T-helper 1 cell treated with Interleukin-12 subunit alpha and Interleukin-12 subunit beta and Interleukin-4 antibody, amounts not matched to agents 30 μg/mL and 1 μg/mL, for 36 hours (primary cell): ENCODE measurements at regions not wholly inside any gene's neighbourhood (a gene's known extent, or its start where the extent isn't known, plus 50 kb on each side); places are given as distances from the start of the nearest gene placed in this dataset.

ENCODE experiments used
- H3K27ac Mint-ChIP-seq: one replicate; pipeline ENCODE4 v1.8.0; 2021; ENCODE audit warnings: mild to moderate bottlenecking, mixed read lengths
- H3K27me3 Mint-ChIP-seq: one replicate; pipeline ENCODE4 v1.8.0; 2021; ENCODE audit warnings: low read depth, mixed read lengths
- H3K36me3 Mint-ChIP-seq: one replicate; pipeline ENCODE4 v1.8.0; 2021; ENCODE audit warnings: low read depth, mixed read lengths
- H3K4me1 Mint-ChIP-seq: one replicate; pipeline ENCODE4 v1.8.0; 2021; ENCODE audit warnings: low read depth, mixed read lengths
- H3K4me3 Mint-ChIP-seq: one replicate; pipeline ENCODE4 v1.8.0; 2021; ENCODE audit warnings: mild to moderate bottlenecking, moderate library complexity, mixed read lengths
- H3K9me3 Mint-ChIP-seq: one replicate; pipeline ENCODE4 v1.8.0; 2021; ENCODE audit warnings: mixed read lengths

DNA sequence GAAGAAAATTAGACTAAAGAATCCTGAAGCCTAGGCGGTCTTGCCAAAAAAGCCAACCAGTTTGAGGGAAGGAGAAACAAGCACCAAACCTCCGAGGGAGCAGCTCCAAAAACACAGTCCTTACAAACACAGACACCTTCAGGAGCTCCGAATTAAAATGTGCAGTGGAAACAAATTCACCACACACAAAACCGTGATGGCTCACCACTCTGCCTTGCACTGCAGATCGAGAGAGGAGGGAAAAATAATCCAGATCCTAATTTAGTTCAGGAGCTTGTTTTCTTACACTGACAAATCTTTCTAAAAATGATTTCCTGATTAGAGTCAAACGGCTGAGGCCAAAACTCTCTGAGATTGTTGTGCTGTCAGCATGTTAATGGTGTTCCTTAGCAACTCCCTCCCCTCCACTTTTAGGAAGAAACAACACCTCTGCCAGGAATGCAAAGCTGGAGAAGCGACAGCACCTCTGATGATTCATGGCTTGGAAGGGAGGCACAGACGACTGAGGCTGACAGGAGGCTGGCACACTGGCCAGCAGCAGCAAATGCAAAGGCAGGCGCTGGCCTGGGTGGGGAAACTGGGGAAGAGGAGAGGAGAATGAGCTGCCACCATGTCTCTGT is 249.4 kb upstream of the KLHL29 start:
- Mint-ChIP-seq H3K4me1 (no peaks in the 10 kb centered on the region), H3K27ac (no peak overlapping the region), H3K27me3 (no peaks in the 10 kb centered on the region), H3K36me3 (no peaks in the 10 kb centered on the region), H3K4me3 (no peak overlapping the region), H3K9me3 (no peaks in the 10 kb centered on the region)

- H3K9me3 Mint-ChIP-seq, result no peaks in the 10 kb centered on the region
- H3K27me3 Mint-ChIP-seq, result no peaks in the 10 kb centered on the region
- no peaks in the 10 kb centered on the region for H3K36me3 Mint-ChIP-seq
- no peak overlapping the region for H3K4me3 Mint-ChIP-seq
- no peaks in the 10 kb centered on the region for H3K4me1 Mint-ChIP-seq
- no peak overlapping the region for H3K27ac Mint-ChIP-seq
Observed at GRCh38 chr2:23137166-23137565, 247.8 kb upstream of the KLHL29 start.

DNA sequence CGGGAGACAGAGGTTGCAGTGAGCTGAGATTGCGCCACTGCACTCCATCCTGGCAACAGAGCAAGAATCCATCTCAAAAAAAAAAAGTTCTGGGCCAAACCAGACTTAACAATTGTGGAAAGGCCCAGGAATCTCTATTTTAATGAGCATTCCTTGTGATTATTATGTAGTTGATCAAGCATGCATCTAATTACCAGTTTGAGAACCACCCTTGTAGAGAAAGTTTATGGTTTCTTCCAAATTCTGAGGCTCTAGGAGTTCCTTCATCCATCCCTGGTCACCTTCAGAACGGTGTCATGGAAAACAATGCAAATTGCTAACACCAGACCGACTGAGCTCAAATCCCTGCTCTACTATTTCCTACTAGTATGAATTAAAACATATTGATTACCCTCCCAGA is 246.3 kb upstream of the KLHL29 start:
- Mint-ChIP-seq H3K36me3 (no peaks in the 10 kb centered on the region), H3K27ac (no peak overlapping the region), H3K27me3 (no peaks in the 10 kb centered on the region), H3K4me3 (no peak overlapping the region), H3K9me3 (no peaks in the 10 kb centered on the region), H3K4me1 (no peaks in the 10 kb centered on the region)

- H3K36me3 Mint-ChIP-seq, result no peaks in the 10 kb centered on the region
- H3K27ac Mint-ChIP-seq, result no peak overlapping the region
- H3K27me3 Mint-ChIP-seq, result peaks cover 4% of the 10 kb centered on the region
- no peaks in the 10 kb centered on the region for H3K9me3 Mint-ChIP-seq
- H3K4me3 Mint-ChIP-seq, result no peak overlapping the region
- H3K4me1 Mint-ChIP-seq, result no peaks in the 10 kb centered on the region
Observed at GRCh38 chr2:23145460-23145859, 239.5 kb upstream of the KLHL29 start.

- H3K4me1 Mint-ChIP-seq, result no peaks in the 10 kb centered on the region
- H3K36me3 Mint-ChIP-seq, result no peaks in the 10 kb centered on the region
- H3K27ac Mint-ChIP-seq, result no peak overlapping the region
- peaks cover 4% of the 10 kb centered on the region for H3K27me3 Mint-ChIP-seq
- no peak overlapping the region for H3K4me3 Mint-ChIP-seq
- H3K9me3 Mint-ChIP-seq, result no peaks in the 10 kb centered on the region
Observed at GRCh38 chr2:23146011-23146410, 239.0 kb upstream of the KLHL29 start.

DNA sequence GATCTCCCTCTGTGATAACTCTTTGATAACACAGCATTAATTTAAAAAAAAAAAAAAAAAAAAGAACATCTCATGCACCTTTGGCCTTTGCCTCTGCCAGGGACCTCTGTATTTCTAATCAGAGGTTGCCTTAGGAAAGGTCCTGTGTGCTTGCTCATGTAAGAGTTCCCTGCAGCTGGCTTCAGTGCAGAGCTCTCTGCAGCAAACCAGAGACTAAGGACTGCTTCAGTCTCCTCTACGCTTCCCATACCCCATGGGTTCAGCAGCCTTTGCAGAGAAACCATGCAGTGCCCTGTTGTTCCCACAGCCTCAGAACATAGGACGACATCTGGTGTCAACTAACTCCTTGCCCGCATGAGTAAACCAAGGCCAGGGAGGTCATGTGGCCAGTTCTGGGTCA is 236.6 kb upstream of the KLHL29 start:
- H3K4me3 Mint-ChIP-seq, result no peak overlapping the region
- no peaks in the 10 kb centered on the region for H3K9me3 Mint-ChIP-seq
- H3K4me1 Mint-ChIP-seq, result no peaks in the 10 kb centered on the region
- peaks cover 4% of the 10 kb centered on the region for H3K27me3 Mint-ChIP-seq
- no peak overlapping the region for H3K27ac Mint-ChIP-seq
- H3K36me3 Mint-ChIP-seq, result no peaks in the 10 kb centered on the region

- no peak overlapping the region for H3K27ac Mint-ChIP-seq
- no peak overlapping the region for H3K4me3 Mint-ChIP-seq
- H3K4me1 Mint-ChIP-seq, result no peaks in the 10 kb centered on the region
- no peaks in the 10 kb centered on the region for H3K36me3 Mint-ChIP-seq
- peaks cover 4% of the 10 kb centered on the region for H3K27me3 Mint-ChIP-seq
- no peaks in the 10 kb centered on the region for H3K9me3 Mint-ChIP-seq
Observed at GRCh38 chr2:23149777-23150176, 235.2 kb upstream of the KLHL29 start.

DNA sequence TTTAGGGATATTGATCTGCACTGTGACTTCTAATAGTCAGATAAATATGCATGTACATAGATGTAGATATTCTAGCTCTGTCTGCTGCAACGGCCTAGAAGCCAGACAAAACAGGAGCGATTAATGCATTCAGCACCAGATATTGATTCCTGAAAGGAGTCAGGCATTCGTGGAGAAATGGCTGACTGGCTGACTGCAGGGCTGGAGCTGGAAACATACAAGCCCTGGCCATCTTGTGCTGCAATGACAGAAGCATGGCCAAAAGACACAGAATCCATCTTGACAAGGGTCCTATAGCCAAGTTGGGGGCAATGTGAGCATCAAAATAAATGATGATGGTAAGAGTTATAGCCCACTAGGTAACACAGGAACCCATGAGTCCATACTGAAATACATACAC is 231.5 kb upstream of the KLHL29 start:
- no peak overlapping the region for H3K4me3 Mint-ChIP-seq
- H3K27me3 Mint-ChIP-seq, result no peaks in the 10 kb centered on the region
- no peak overlapping the region for H3K27ac Mint-ChIP-seq
- no peaks in the 10 kb centered on the region for H3K9me3 Mint-ChIP-seq
- no peaks in the 10 kb centered on the region for H3K4me1 Mint-ChIP-seq
- no peaks in the 10 kb centered on the region for H3K36me3 Mint-ChIP-seq

DNA sequence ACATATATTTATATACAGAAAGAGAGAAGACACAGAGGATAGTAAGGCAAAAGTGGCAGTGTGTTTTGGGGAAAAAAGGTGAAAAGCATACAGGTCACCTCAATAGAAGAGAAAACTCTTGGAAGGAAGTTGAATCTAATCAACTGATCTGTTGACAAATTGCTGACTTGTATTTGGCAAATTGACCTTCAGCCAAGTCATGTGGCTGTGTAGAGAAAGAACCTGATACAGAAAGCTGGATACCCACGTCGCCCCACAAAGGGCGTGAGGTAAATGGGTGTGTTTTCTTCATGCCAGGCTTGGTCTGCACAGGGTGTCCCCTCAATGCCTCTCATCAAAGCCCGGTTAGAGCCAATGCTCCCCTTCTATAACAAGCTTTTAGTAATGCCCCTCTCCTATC is 230.0 kb upstream of the KLHL29 start:
- H3K9me3 Mint-ChIP-seq, result no peaks in the 10 kb centered on the region
- no peaks in the 10 kb centered on the region for H3K27me3 Mint-ChIP-seq
- no peak overlapping the region for H3K27ac Mint-ChIP-seq
- H3K36me3 Mint-ChIP-seq, result no peaks in the 10 kb centered on the region
- no peaks in the 10 kb centered on the region for H3K4me1 Mint-ChIP-seq
- no peak overlapping the region for H3K4me3 Mint-ChIP-seq

DNA sequence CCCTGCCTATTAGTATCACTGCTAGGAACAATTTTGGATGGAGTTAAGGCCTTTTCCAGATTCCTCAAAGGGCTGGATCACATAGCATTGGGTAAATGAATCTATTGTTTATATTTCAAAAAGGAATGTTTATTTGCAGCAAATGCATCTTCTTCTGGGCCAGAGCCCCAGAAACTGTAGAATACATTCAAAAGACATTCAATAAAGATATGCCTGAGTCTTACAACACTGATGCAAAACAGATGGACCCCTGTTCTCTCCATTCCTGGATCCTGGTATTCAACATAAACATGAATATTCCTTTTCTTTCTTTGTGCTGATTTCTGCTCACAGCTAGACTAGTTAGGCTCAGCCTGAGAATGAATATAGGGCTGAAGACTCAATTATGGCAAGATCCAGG is 227.2 kb upstream of the KLHL29 start:
- no peaks in the 10 kb centered on the region for H3K36me3 Mint-ChIP-seq

GRCh38 chr2:23158306-23158705 is 226.7 kb upstream of the KLHL29 start:
- Mint-ChIP-seq H3K27ac (no peak overlapping the region), H3K27me3 (no peaks in the 10 kb centered on the region), H3K4me3 (no peak overlapping the region), H3K9me3 (no peaks in the 10 kb centered on the region), H3K36me3 (no peaks in the 10 kb centered on the region), H3K4me1 (no peaks in the 10 kb centered on the region)

More for the DNA sequence above, 227.2 kb upstream of the KLHL29 start:
- Mint-ChIP-seq H3K9me3 (no peaks in the 10 kb centered on the region), H3K27me3 (no peaks in the 10 kb centered on the region), H3K27ac (no peak overlapping the region), H3K4me3 (no peak overlapping the region), H3K4me1 (no peaks in the 10 kb centered on the region)

GRCh38 chr2:23159746-23160405 is 225.1 kb upstream of the KLHL29 start:
- no peaks in the 10 kb centered on the region for H3K36me3 Mint-ChIP-seq
- no peaks in the 10 kb centered on the region for H3K27me3 Mint-ChIP-seq
- no peaks in the 10 kb centered on the region for H3K9me3 Mint-ChIP-seq
- H3K27ac Mint-ChIP-seq, result no peak overlapping the region
- no peak overlapping the region for H3K4me3 Mint-ChIP-seq
- H3K4me1 Mint-ChIP-seq, result no peaks in the 10 kb centered on the region

DNA sequence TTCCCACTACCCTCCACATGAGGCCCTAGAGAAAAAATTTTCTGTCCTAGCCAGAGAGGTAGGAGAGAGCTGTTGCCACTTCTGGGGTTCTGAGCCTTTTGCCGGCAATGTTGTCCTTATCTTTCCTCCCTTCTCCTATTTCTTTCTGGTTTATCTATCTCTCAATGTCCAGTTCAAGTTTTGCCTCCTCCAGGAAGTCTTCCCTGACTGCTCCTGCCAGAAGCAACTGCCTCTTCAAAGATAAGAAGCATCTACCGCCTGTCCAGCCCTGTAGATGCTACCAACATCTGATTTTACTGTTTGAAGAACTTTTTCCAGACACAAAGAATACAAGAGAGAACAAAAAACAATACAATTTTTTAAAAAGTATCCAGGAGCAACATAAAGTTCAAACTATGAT is 220.8 kb upstream of the KLHL29 start:
- H3K27ac Mint-ChIP-seq, result no peak overlapping the region
- no peaks in the 10 kb centered on the region for H3K36me3 Mint-ChIP-seq
- H3K4me3 Mint-ChIP-seq, result no peak overlapping the region
- H3K27me3 Mint-ChIP-seq, result no peaks in the 10 kb centered on the region
- no peaks in the 10 kb centered on the region for H3K9me3 Mint-ChIP-seq
- no peaks in the 10 kb centered on the region for H3K4me1 Mint-ChIP-seq

- Mint-ChIP-seq H3K27me3 (no peaks in the 10 kb centered on the region), H3K4me3 (no peak overlapping the region), H3K36me3 (no peaks in the 10 kb centered on the region), H3K27ac (no peak overlapping the region), H3K4me1 (no peaks in the 10 kb centered on the region), H3K9me3 (no peaks in the 10 kb centered on the region)
Observed at GRCh38 chr2:23169896-23170295, 215.1 kb upstream of the KLHL29 start.

DNA sequence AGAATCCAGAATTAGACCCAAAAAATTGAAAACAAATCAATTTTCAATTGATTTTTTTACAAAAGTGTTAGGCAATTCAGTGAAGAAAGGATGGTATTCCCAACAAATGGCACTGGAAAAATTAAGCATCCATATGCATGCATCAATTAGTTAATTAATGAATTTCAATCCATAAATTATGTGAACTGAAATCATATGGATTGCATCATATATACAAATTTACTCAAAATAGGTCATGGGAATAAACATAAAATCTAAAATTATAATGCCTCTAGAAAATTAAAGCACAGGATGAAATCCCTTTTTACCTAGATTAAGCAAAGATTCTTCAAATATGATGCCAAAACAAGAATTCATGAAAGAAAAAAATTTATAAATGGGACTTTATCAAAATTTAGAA is 213.9 kb upstream of the KLHL29 start:
- Mint-ChIP-seq H3K4me3 (no peak overlapping the region), H3K4me1 (no peaks in the 10 kb centered on the region), H3K9me3 (no peaks in the 10 kb centered on the region), H3K27me3 (no peaks in the 10 kb centered on the region), H3K27ac (no peak overlapping the region), H3K36me3 (no peaks in the 10 kb centered on the region)

DNA sequence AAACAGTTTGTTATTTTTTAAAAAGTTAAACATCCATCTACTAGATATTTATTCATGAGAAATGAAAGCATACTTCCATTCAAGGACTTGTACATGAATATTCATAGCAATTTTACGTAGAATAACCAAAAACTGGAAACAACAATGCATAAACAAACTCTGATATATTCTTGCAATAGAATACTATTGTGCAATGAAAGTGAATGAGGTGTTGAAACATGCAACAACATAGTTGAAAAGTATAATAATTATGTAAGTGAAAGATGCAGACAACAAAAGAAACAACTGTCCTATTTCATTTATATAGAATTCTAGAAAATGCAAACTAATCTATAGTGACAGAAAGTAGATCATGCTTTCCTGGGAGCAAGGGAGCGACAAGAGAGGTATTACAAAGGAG is 206.6 kb upstream of the KLHL29 start:
- Mint-ChIP-seq H3K36me3 (no peaks in the 10 kb centered on the region), H3K9me3 (no peaks in the 10 kb centered on the region), H3K27ac (no peak overlapping the region), H3K27me3 (no peaks in the 10 kb centered on the region), H3K4me1 (no peaks in the 10 kb centered on the region), H3K4me3 (no peak overlapping the region)
